Sigmoid colon (tissue), 4 donors: ENCODE measurements at regions not wholly inside any gene's neighbourhood (a gene's known extent, or its start where the extent isn't known, plus 50 kb on each side); places are given as distances from the start of the nearest gene placed in this dataset.

ENCODE experiments used
- EP300 ChIP-seq, 4 donors: sonication (generic); formaldehyde crosslinking; IDR thresholded peaks; one replicate each; pipeline ENCODE4 v1.6.1; 2017; ENCODE audit warnings: antibody characterized with exemption in 4 of 4
- POLR2A ChIP-seq, 2 donors: fragments of 450-650 bp; IDR thresholded peaks; one replicate each; pipeline ENCODE4 v1.6.1; 2016; ENCODE audit warnings: antibody characterized with exemption in 2 of 2, mild to moderate bottlenecking in 2 of 2, moderate library complexity in 2 of 2
- POLR2AphosphoS5 ChIP-seq, 4 donors: sonication (generic); formaldehyde crosslinking; IDR thresholded peaks; one replicate each; pipeline ENCODE4 v1.6.1; 2017; ENCODE audit warnings: antibody characterized with exemption in 4 of 4
- TF ChIP-seq, protein P1 (sequence below), 4 experiments: fragments of 450-650 bp in 3 of 4; fragments of 200-600 bp in 1 of 4; IDR thresholded peaks; one replicate each; pipeline ENCODE4 v1.5.1; 2016 to 2019; ENCODE audit warnings: antibody characterized with exemption in 4 of 4, mild to moderate bottlenecking in 3 of 4, moderate library complexity in 2 of 4

DNA sequence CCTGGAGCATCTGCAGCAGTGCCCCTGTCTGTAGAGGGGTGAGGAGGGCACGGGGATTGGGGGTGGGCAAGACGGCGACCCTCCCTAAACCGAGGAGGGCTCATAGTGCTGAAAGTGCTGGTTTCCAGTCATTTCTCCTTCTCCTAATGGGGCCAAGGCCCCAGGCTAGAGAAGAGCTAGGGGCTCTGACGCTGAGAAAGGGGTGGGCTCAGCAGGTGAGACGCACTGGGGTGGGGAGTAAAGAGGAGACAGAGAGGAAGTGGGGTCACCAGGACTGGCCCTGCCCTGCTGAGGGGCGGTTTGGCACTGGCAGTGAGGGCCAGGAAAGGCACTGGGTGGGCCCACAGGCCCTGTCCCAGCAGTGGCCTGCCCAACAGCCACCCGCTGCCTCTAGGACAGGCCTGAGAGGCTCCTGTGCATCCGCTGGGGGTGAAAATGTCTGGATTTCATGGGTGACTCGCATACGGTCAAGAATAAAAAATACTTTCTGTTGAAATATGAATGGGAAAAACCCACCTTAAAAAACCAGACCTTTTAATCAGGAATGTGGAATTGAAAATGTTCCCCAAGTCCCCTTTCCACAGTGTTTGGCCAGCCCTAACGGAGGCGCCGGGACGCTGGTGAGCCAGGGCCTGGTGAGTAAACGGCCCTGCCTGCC is 122.4 kb upstream of the SMURF2 start:
- TF ChIP-seq, protein P1, sequence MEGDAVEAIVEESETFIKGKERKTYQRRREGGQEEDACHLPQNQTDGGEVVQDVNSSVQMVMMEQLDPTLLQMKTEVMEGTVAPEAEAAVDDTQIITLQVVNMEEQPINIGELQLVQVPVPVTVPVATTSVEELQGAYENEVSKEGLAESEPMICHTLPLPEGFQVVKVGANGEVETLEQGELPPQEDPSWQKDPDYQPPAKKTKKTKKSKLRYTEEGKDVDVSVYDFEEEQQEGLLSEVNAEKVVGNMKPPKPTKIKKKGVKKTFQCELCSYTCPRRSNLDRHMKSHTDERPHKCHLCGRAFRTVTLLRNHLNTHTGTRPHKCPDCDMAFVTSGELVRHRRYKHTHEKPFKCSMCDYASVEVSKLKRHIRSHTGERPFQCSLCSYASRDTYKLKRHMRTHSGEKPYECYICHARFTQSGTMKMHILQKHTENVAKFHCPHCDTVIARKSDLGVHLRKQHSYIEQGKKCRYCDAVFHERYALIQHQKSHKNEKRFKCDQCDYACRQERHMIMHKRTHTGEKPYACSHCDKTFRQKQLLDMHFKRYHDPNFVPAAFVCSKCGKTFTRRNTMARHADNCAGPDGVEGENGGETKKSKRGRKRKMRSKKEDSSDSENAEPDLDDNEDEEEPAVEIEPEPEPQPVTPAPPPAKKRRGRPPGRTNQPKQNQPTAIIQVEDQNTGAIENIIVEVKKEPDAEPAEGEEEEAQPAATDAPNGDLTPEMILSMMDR (IDR thresholded peaks at IDR 0.05): no peak
- TF ChIP-seq POLR2A (IDR thresholded peaks at IDR 0.05) (no peak), EP300 (IDR thresholded peaks at IDR 0.05) (no peak), POLR2AphosphoS5 (IDR thresholded peaks at IDR 0.05) (no peak)
